GM19025 (cell line): ENCODE measurements at regions not wholly inside any gene's neighbourhood (a gene's known extent, or its start where the extent isn't known, plus 50 kb on each side); places are given as distances from the start of the nearest gene placed in this dataset.
"Not testable (repeated sequence)": the region's sequence is repeated elsewhere in the genome, so short reads cannot be mapped to it uniquely, and the experiment has no call there.

Source experiments
- ATAC-seq: cut with Tn5 transposase; IDR thresholded peaks from one replicate; pipeline ENCODE4 v1.9.1; 2021; ENCODE audit warnings: mild to moderate bottlenecking, low read depth, moderate library complexity; ENCODE audit not compliant: unreplicated experiment

- no peak for ATAC-seq
These were observed 114.7 kb upstream of the KLHL1 start for GRCh38 chr13:70222926-70223325.

- ATAC-seq: no peak
These were observed 110.4 kb upstream of the KLHL1 start for GRCh38 chr13:70218618-70219017.

- not testable (repeated sequence) for ATAC-seq
These were observed 100.7 kb upstream of the KLHL1 start for GRCh38 chr13:70208968-70209367.

GRCh38 chr13:70206671-70207070, 98.4 kb upstream of the KLHL1 start:
- ATAC-seq: no peak

- no peak for ATAC-seq
These were observed 95.5 kb upstream of the KLHL1 start for GRCh38 chr13:70203661-70204229.

- ATAC-seq: no peak
These were observed 82.8 kb upstream of the KLHL1 start for GRCh38 chr13:70191034-70191433.

GRCh38 chr13:70189981-70190380, 81.7 kb upstream of the KLHL1 start:
- ATAC-seq: no peak

- no peak for ATAC-seq
These were observed 80.3 kb upstream of the KLHL1 start for GRCh38 chr13:70188567-70188966.

GRCh38 chr13:70183041-70183440, 74.8 kb upstream of the KLHL1 start:
- ATAC-seq: no peak
